IMR-90 (cell line): ENCODE measurements at regions not wholly inside any gene's neighbourhood (a gene's known extent, or its start where the extent isn't known, plus 50 kb on each side); places are given as distances from the start of the nearest gene placed in this dataset.

Experiments used
- ATAC-seq: fragments of 200-7000 bp; cut with Tn5 transposase; 2 replicates; pipeline ENCODE4 v1.9.1; 2020; ENCODE audit warnings: low read depth, mild to moderate bottlenecking, moderate library complexity
- BruUV-seq: library from RNA; stranded (reverse); fragments of 400-500 nt; replicated peaks from 2 replicates; lab custom pipeline; 2021; lab: Mats Ljungman, UMichigan
- CTCF ChIA-PET: fragments of 300-600 bp; formaldehyde crosslinking; extraction: SDS; loops from one replicate; lab custom pipeline; 2021; ENCODE audit warnings: antibody characterized with exemption; lab: Yijun Ruan, JAX
- POLR2A ChIA-PET: fragments of 300-600 bp; sonication (Branson Sonifier 250); formaldehyde crosslinking; loops from one replicate; lab custom pipeline; 2022; ENCODE audit warnings: antibody characterized with exemption; ENCODE audit not compliant: unreplicated experiment; lab: Charles Lee
- DNase-seq: peaks from one replicate; pipeline ENCODE4 v3.0.0; 2013
- H2AFZ ChIP-seq: replicated peaks from 2 replicates; pipeline ENCODE3; 2013; ENCODE audit warnings: low read length, mild to moderate bottlenecking; ENCODE audit not compliant: poor library complexity
- H2AK5ac ChIP-seq: 2 replicates; pipeline ENCODE4 v1.6.1; 2013; ENCODE audit warnings: low read depth, low read length, inconsistent platforms
- H2AK9ac ChIP-seq: replicated peaks from 2 replicates; pipeline ENCODE3; 2013; ENCODE audit warnings: mild to moderate bottlenecking, low read depth, low read length, moderate library complexity; ENCODE audit not compliant: poor library complexity
- H2BK120ac ChIP-seq: 2 replicates; pipeline ENCODE4 v1.6.1; 2013; ENCODE audit warnings: low read depth, low read length, inconsistent platforms
- H2BK15ac ChIP-seq: 3 replicates; pipeline ENCODE4 v1.6.1; 2013; ENCODE audit warnings: low read depth, low read length, inconsistent platforms
- H2BK20ac ChIP-seq: 2 replicates; pipeline ENCODE4 v1.6.1; 2013; ENCODE audit warnings: low read depth, mild to moderate bottlenecking, inconsistent platforms, low read length, moderate library complexity
- H2BK5ac ChIP-seq: 2 replicates; pipeline ENCODE4 v1.6.1; 2013; ENCODE audit warnings: mild to moderate bottlenecking, low read depth, low read length, inconsistent platforms; ENCODE audit not compliant: poor library complexity, severe bottlenecking
- H3K14ac ChIP-seq: replicated peaks from 2 replicates; pipeline ENCODE4 v1.6.1; 2013; ENCODE audit warnings: low read depth, low read length, inconsistent platforms
- H3K18ac ChIP-seq: 2 replicates; pipeline ENCODE4 v1.6.1; 2013; ENCODE audit warnings: low read depth, low read length, control low read depth
- H3K23ac ChIP-seq: 2 replicates; pipeline ENCODE4 v1.6.1; 2013; ENCODE audit warnings: low read depth, low read length, inconsistent platforms
- H3K27ac ChIP-seq: 2 replicates; pipeline ENCODE4 v1.5.1; 2013; ENCODE audit warnings: mild to moderate bottlenecking, control low read depth, low read length; ENCODE audit not compliant: insufficient read depth
- H3K27me3 ChIP-seq: 2 replicates; pipeline ENCODE4 v1.6.1; 2013; ENCODE audit warnings: low read length; ENCODE audit not compliant: control insufficient read depth, insufficient read depth
- H3K36me3 ChIP-seq: 2 replicates; pipeline ENCODE4 v1.6.1; 2013; ENCODE audit warnings: low read length, mixed read lengths; ENCODE audit not compliant: control insufficient read depth, insufficient read depth
- H3K4ac ChIP-seq: 2 replicates; pipeline ENCODE4 v1.6.1; 2013; ENCODE audit warnings: low read depth, low read length, inconsistent platforms
- H3K4me1 ChIP-seq: 2 replicates; pipeline ENCODE4 v1.6.1; 2013; ENCODE audit warnings: low read length, mixed read lengths; ENCODE audit not compliant: control insufficient read depth, insufficient read depth
- H3K4me2 ChIP-seq: 2 replicates; pipeline ENCODE4 v1.6.1; 2013; ENCODE audit warnings: low read depth, mild to moderate bottlenecking, control low read depth, low read length, moderate library complexity
- H3K4me3 ChIP-seq: 2 replicates; pipeline ENCODE4 v1.5.1; 2013; ENCODE audit warnings: low read depth, mild to moderate bottlenecking, control low read depth, low read length, moderate library complexity; ENCODE audit not compliant: insufficient read depth
- H3K56ac ChIP-seq: 2 replicates; pipeline ENCODE4 v1.6.1; 2013; ENCODE audit warnings: low read length, inconsistent platforms; ENCODE audit not compliant: insufficient read depth; ENCODE audit errors: extremely low read depth
- H3K79me1 ChIP-seq, 2 experiments: 2 replicates each; pipeline ENCODE4 v1.6.1; 2013; ENCODE audit warnings: low read length in 2 of 2, inconsistent platforms in 1 of 2, low read depth in 1 of 2
- H3K9ac ChIP-seq: 2 replicates; pipeline ENCODE4 v1.6.1; 2013; ENCODE audit warnings: low read depth, low read length, control low read depth
- H3K9me1 ChIP-seq: 2 replicates; pipeline ENCODE4 v1.6.1; 2013; ENCODE audit warnings: low read length, inconsistent platforms; ENCODE audit not compliant: insufficient read depth
- H3K9me3 ChIP-seq: 2 replicates; pipeline ENCODE4 v1.6.1; 2013; ENCODE audit warnings: low read length; ENCODE audit not compliant: control insufficient read depth, insufficient read depth
- H4K20me1 ChIP-seq: 2 replicates; pipeline ENCODE4 v1.6.1; 2013; ENCODE audit warnings: low read length, inconsistent platforms; ENCODE audit not compliant: insufficient read depth
- H4K5ac ChIP-seq: 2 replicates; pipeline ENCODE4 v1.6.1; 2013; ENCODE audit warnings: mild to moderate bottlenecking, low read depth, low read length, control low read depth
- H4K8ac ChIP-seq, 2 experiments: 2 replicates each; pipeline ENCODE4 v1.6.1; 2013; ENCODE audit warnings: low read depth in 2 of 2, low read length in 2 of 2, control low read depth in 1 of 2, inconsistent platforms in 1 of 2
- H4K91ac ChIP-seq: 2 replicates; pipeline ENCODE4 v1.6.1; 2013; ENCODE audit warnings: low read depth, low read length, inconsistent platforms; ENCODE audit not compliant: insufficient read depth
- BHLHE40 ChIP-seq: fragments of 150-350 bp; IDR thresholded peaks from 2 replicates; pipeline ENCODE4 v1.6.1; 2016; ENCODE audit warnings: mild to moderate bottlenecking, low read depth, low read length
- MAFK ChIP-seq: IDR thresholded peaks from 2 replicates; pipeline ENCODE4 v1.6.1; 2012; ENCODE audit warnings: low read depth, low read length, improper control_type of control experiment
- MAZ ChIP-seq: IDR thresholded peaks from 2 replicates; pipeline ENCODE4 v1.6.1; 2012; ENCODE audit warnings: low read depth, mild to moderate bottlenecking, low read length, improper control_type of control experiment, moderate library complexity, borderline replicate concordance
- NFE2L2 ChIP-seq: fragments of 150-350 bp; IDR thresholded peaks from 2 replicates; pipeline ENCODE4 v1.6.1; 2016; ENCODE audit warnings: low read depth, mild to moderate bottlenecking, low read length
- POLR2A ChIP-seq: IDR thresholded peaks from 2 replicates; pipeline ENCODE4 v1.6.1; 2012; ENCODE audit warnings: mild to moderate bottlenecking, low read depth, low read length
- RFX5 ChIP-seq: IDR thresholded peaks from 2 replicates; pipeline ENCODE4 v1.8.0; 2012; ENCODE audit warnings: low read depth, mild to moderate bottlenecking, low read length, moderate library complexity
- SMC3 ChIP-seq: fragments of 150-350 bp; IDR thresholded peaks from 2 replicates; pipeline ENCODE4 v1.6.1; 2016; ENCODE audit warnings: low read depth, mild to moderate bottlenecking, antibody characterized with exemption, low read length, moderate library complexity
- USF2 ChIP-seq: fragments of 150-350 bp; IDR thresholded peaks from 2 replicates; pipeline ENCODE4 v1.6.1; 2017; ENCODE audit warnings: mild to moderate bottlenecking, antibody characterized with exemption, low read length, low read depth
- dilution Hi-C: fragments of 300-500 bp; cut with HindIII; formaldehyde crosslinking; loops from one replicate; pipeline ENCODE4 v1.14.3; 2018; ENCODE audit warnings: low sequenced_read_pairs; ENCODE audit not compliant: unreplicated experiment
- in situ Hi-C: fragments of 300-500 bp; cut with MboI; formaldehyde crosslinking; loops from 3 replicates; pipeline ENCODE4 v1.14.3; 2019; ENCODE audit warnings: low sequenced_read_pairs, inconsistent platforms, mixed read lengths
- intact Hi-C: fragments of 100-400 bp; cut with micrococcal nuclease; formaldehyde crosslinking; loops from 2 replicates; pipeline ENCODE4 v1.10.0; 2022

GRCh38 chr4:32203340-32203739 is 1483.2 kb downstream of the PCDH7 start:
- H2BK15ac ChIP-seq = no peak overlapping the region
- BruUV-seq = no TSS peak
- no peak overlapping the region for H3K27ac ChIP-seq
- no peak overlapping the region for H2AFZ ChIP-seq
- no peak overlapping the region for H3K56ac ChIP-seq
- H3K4me1 ChIP-seq = no peaks in the 10 kb centered on the region
- ATAC-seq (no peak), DNase-seq (no peak)
- H3K9me3 ChIP-seq = 0 out of 2 replicates have a peak, but pooled peaks cover 3% of the 10 kb centered on the region
- TF ChIP-seq USF2 (no peak), BHLHE40 (no peak), MAFK (no peak), POLR2A (no peak), NFE2L2 (no peak), RFX5 (no peak), MAZ (no peak), SMC3 (no peak)
- H3K36me3 ChIP-seq = no peaks in the 10 kb centered on the region
- H4K91ac ChIP-seq = no peak overlapping the region
- no peak overlapping the region for H3K4me2 ChIP-seq
- no peak overlapping the region for H3K9ac ChIP-seq
- ChIA-PET CTCF (interaction anchor here (0.7 kb wide), 1 partner anchor 56 kb away, joined by 3 read pairs; no protein-coding TSS in a partner anchor), POLR2A (no interaction called here)
- no peak overlapping the region for H2BK5ac ChIP-seq
- H3K27me3 ChIP-seq = no peaks in the 10 kb centered on the region
- no peak overlapping the region for H2BK120ac ChIP-seq
- H3K9me1 ChIP-seq = no peaks in the 10 kb centered on the region
- intact Hi-C loops (no loop called here), dilution Hi-C loops (no loop called here), in situ Hi-C loops (no loop called here)
- no peak overlapping the region for H3K14ac ChIP-seq
- no peak overlapping the region for H4K8ac ChIP-seq
- H3K4ac ChIP-seq = no peak overlapping the region
- no peak overlapping the region for H3K23ac ChIP-seq
- no peaks in the 10 kb centered on the region for H4K20me1 ChIP-seq
- no peak overlapping the region for H3K4me3 ChIP-seq
- no peak overlapping the region for H2AK5ac ChIP-seq
- H3K79me1 ChIP-seq = no peaks in the 10 kb centered on the region
- no peak overlapping the region for H3K18ac ChIP-seq
- no peak overlapping the region for H2AK9ac ChIP-seq
- no peak overlapping the region for H4K5ac ChIP-seq
- H2BK20ac ChIP-seq = no peak overlapping the region
